ENCODE measurements at regions not wholly inside any gene's neighbourhood (a gene's known extent, or its start where the extent isn't known, plus 50 kb on each side); places are given as distances from the start of the nearest gene placed in this dataset.

DNA sequence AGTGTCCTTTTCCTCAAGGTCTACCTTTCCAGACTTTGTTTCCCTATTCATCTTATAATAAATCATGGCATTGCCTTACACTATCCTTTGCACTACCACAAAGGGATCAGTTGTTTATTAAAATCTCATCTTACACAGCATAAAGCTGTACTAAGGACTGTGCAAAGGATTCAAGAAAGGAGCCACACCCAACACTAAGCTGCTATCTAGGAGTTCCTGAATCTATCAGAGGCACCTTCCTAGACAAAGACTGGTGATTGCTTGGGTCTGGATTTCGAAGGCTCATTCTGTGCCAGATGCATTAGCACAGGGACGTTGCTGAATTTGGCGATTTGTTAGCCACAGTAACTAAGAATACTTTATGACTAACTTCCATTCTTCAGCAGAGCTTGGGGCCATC is 412.0 kb downstream of the NUP35 start:
- ATAC-seq (ENCODE audit: insufficient number of reproducible peaks, low FRiP score, low read depth) (no peak), DNase-seq (ENCODE audit: low spot score) (no peak)
- H3K27ac ChIP-seq: no peak overlapping the region
- no peaks in the 10 kb centered on the region for H3K27me3 ChIP-seq (replicated peaks; ENCODE audit: insufficient read depth)
- no peak for TF ChIP-seq CTCF (IDR thresholded peaks at IDR 0.05)
- H3K4me3 ChIP-seq: no peak overlapping the region
- H3K36me3 ChIP-seq: no peaks in the 10 kb centered on the region
- no peaks in the 10 kb centered on the region for H3K9me3 ChIP-seq
- no peaks in the 10 kb centered on the region for H3K4me1 ChIP-seq (ENCODE audit: control insufficient read depth in 1 of 2, low read depth in 2 of 2)

- H3K27me3 ChIP-seq (replicated peaks; ENCODE audit: insufficient read depth): no peaks in the 10 kb centered on the region
- no peaks in the 10 kb centered on the region for H3K9me3 ChIP-seq
- H3K4me1 ChIP-seq (ENCODE audit: control insufficient read depth in 1 of 2, low read depth in 2 of 2): no peaks in the 10 kb centered on the region
- no peak for DNase-seq (ENCODE audit: low spot score)
- no peak for TF ChIP-seq CTCF (IDR thresholded peaks at IDR 0.05)
- no peak overlapping the region for H3K4me3 ChIP-seq
- ATAC-seq (ENCODE audit: insufficient number of reproducible peaks, low FRiP score, low read depth): no peak
- H3K36me3 ChIP-seq: no peaks in the 10 kb centered on the region
- no peak overlapping the region for H3K27ac ChIP-seq
Observed at GRCh38 chr2:183536714-183537113, 412.5 kb downstream of the NUP35 start.

DNA sequence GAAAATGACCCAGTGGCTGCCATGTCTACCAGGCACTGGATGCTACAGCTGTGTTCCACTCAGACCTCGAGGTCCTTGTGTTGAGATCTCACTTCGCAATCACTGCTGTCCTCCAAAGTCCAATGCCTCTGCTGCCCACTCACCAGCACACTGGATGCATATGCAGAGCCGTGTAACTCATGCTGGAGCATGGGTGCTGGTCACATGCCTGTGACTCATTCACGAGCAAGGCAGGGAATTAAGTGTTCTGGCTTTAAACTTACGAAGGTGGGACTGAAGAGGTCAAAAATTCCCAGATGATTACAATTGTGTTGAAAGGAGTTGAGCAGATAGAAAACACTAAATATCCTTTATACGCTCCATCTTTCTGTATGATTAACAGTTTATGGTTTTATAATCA is 417.5 kb downstream of the NUP35 start:
- H3K4me1 ChIP-seq (ENCODE audit: control insufficient read depth in 1 of 2, low read depth in 2 of 2): no peaks in the 10 kb centered on the region
- H3K27me3 ChIP-seq (replicated peaks; ENCODE audit: insufficient read depth): no peaks in the 10 kb centered on the region
- ATAC-seq (ENCODE audit: insufficient number of reproducible peaks, low FRiP score, low read depth) (no peak), DNase-seq (ENCODE audit: low spot score) (no peak)
- no peaks in the 10 kb centered on the region for H3K36me3 ChIP-seq
- H3K4me3 ChIP-seq: no peak overlapping the region
- no peak for TF ChIP-seq CTCF (IDR thresholded peaks at IDR 0.05)
- no peaks in the 10 kb centered on the region for H3K9me3 ChIP-seq
- H3K27ac ChIP-seq: no peak overlapping the region

DNA sequence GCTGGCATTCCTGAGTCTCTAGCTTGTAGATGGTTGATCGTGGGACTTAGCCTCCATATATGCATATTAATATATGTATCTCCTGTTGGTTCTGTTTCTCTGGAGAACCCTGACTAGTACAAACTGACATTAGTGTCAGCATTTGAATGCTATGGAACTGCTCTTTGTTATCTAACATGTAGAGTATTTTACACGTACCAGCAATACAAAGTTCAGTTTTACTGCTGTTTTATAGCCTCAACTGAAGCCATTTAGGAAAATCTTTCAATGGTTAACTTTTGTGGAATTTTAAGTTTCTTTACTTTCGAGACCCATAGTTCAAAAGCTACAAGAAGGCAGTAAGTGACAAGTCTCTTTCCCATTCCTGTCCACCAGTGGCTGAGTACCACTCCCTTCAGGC is 418.4 kb downstream of the NUP35 start:
- DNase-seq (ENCODE audit: low spot score) (no peak), ATAC-seq (ENCODE audit: insufficient number of reproducible peaks, low FRiP score, low read depth) (no peak)
- Histone ChIP-seq H3K4me3 (no peak overlapping the region), H3K27me3 (replicated peaks; ENCODE audit: insufficient read depth) (no peaks in the 10 kb centered on the region), H3K9me3 (no peaks in the 10 kb centered on the region), H3K36me3 (no peaks in the 10 kb centered on the region), H3K27ac (no peak overlapping the region), H3K4me1 (ENCODE audit: control insufficient read depth in 1 of 2, low read depth in 2 of 2) (no peaks in the 10 kb centered on the region)
- no peak for TF ChIP-seq CTCF (IDR thresholded peaks at IDR 0.05)

- no peak for DNase-seq (ENCODE audit: low spot score)
Observed at GRCh38 chr2:183543222-183543621, 419.0 kb downstream of the NUP35 start.

More at GRCh38 chr2:183543222-183543621, 419.0 kb downstream of the NUP35 start:
- no peak for ATAC-seq (ENCODE audit: insufficient number of reproducible peaks, low FRiP score, low read depth)
- H3K9me3 ChIP-seq: no peaks in the 10 kb centered on the region
- no peak overlapping the region for H3K4me3 ChIP-seq
- H3K4me1 ChIP-seq (ENCODE audit: control insufficient read depth in 1 of 2, low read depth in 2 of 2): no peaks in the 10 kb centered on the region
- H3K36me3 ChIP-seq: no peaks in the 10 kb centered on the region
- H3K27me3 ChIP-seq (replicated peaks; ENCODE audit: insufficient read depth): no peaks in the 10 kb centered on the region
- no peak for TF ChIP-seq CTCF (IDR thresholded peaks at IDR 0.05)
- no peak overlapping the region for H3K27ac ChIP-seq
